Urothelium cell line (cell line): ENCODE measurements at regions not wholly inside any gene's neighbourhood (a gene's known extent, or its start where the extent isn't known, plus 50 kb on each side); places are given as distances from the start of the nearest gene placed in this dataset.

ENCODE experiments used
- DNase-seq: peaks from one replicate; pipeline ENCODE4 v3.0.0; 2011; ENCODE audit warnings: low spot score, mixed read lengths
- FAIRE-seq: peaks from 2 replicates; lab custom pipeline; 2011; peaks lifted over from hg19 to GRCh38; lab: Jason Lieb, UNC

- FAIRE-seq (no peak), DNase-seq (no peak)
Observed at GRCh38 chr2:234665304-234665703, 168.4 kb upstream of the ARL4C start.

- FAIRE-seq: no peak
- DNase-seq: no peak
Observed at GRCh38 chr2:234661849-234662248, 165.0 kb upstream of the ARL4C start.

- DNase-seq (no peak), FAIRE-seq (no peak)
Observed at GRCh38 chr2:234661175-234661574, 164.3 kb upstream of the ARL4C start.

- FAIRE-seq (no peak), DNase-seq (no peak)
Observed at GRCh38 chr2:234655706-234656105, 158.8 kb upstream of the ARL4C start.

- DNase-seq (no peak), FAIRE-seq (no peak)
Observed at GRCh38 chr2:234650911-234651310, 154.0 kb upstream of the ARL4C start.

GRCh38 chr2:234649951-234650350, 153.1 kb upstream of the ARL4C start:
- DNase-seq (no peak), FAIRE-seq (no peak)

GRCh38 chr2:234643407-234643806, 146.5 kb upstream of the ARL4C start:
- FAIRE-seq (no peak), DNase-seq (no peak)

GRCh38 chr2:234641086-234641485, 144.2 kb upstream of the ARL4C start:
- DNase-seq (no peak), FAIRE-seq (no peak)

- no peak for FAIRE-seq
- DNase-seq: no peak
Observed at GRCh38 chr2:234640657-234641056, 143.8 kb upstream of the ARL4C start.

GRCh38 chr2:234638966-234639365, 142.1 kb upstream of the ARL4C start:
- DNase-seq (no peak), FAIRE-seq (no peak)

GRCh38 chr2:234635284-234635683, 138.4 kb upstream of the ARL4C start:
- DNase-seq (no peak), FAIRE-seq (no peak)

GRCh38 chr2:234633581-234634230, 136.8 kb upstream of the ARL4C start:
- FAIRE-seq: no peak

GRCh38 chr2:234632527-234633391, 135.9 kb upstream of the ARL4C start:
- FAIRE-seq (no peak), DNase-seq (no peak)

More at GRCh38 chr2:234633581-234634230, 136.8 kb upstream of the ARL4C start:
- DNase-seq: no peak

- DNase-seq: no peak
- FAIRE-seq: no peak
Observed at GRCh38 chr2:234631646-234632514, 135.0 kb upstream of the ARL4C start.

- no peak for FAIRE-seq
- DNase-seq: no peak
Observed at GRCh38 chr2:234630801-234631261, 133.9 kb upstream of the ARL4C start.

- FAIRE-seq (no peak), DNase-seq (no peak)
Observed at GRCh38 chr2:234629596-234629995, 132.7 kb upstream of the ARL4C start.

GRCh38 chr2:234628953-234629352, 132.1 kb upstream of the ARL4C start:
- FAIRE-seq (no peak), DNase-seq (no peak)

- DNase-seq (no peak), FAIRE-seq (no peak)
Observed at GRCh38 chr2:234627308-234627707, 130.4 kb upstream of the ARL4C start.

- no peak for DNase-seq
- FAIRE-seq: no peak
Observed at GRCh38 chr2:234626566-234627130, 129.8 kb upstream of the ARL4C start.

- DNase-seq (no peak), FAIRE-seq (no peak)
Observed at GRCh38 chr2:234625626-234626250, 128.9 kb upstream of the ARL4C start.
